ENCODE measurements at regions not wholly inside any gene's neighbourhood (a gene's known extent, or its start where the extent isn't known, plus 50 kb on each side); places are given as distances from the start of the nearest gene placed in this dataset.

DNA sequence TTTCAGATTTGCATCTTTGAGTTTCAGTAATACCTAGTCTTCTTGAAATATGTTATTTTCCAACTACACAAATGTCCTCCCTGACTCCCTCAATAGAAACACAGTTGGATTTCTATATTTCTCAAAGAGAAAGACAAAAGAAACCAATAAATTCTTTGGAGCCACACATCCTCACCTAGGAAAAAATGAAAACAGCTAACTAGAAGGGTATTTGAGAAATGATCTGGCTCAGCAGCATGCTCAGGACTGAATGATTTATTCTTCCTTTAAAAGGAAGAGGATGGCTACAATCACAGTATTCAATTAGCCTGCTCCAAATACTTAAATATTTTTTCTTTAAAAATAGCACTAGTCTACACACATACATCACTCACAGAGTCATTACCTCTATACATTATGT, 196.4 kb upstream of the TENT5A start:
- TF ChIP-seq, protein P1, sequence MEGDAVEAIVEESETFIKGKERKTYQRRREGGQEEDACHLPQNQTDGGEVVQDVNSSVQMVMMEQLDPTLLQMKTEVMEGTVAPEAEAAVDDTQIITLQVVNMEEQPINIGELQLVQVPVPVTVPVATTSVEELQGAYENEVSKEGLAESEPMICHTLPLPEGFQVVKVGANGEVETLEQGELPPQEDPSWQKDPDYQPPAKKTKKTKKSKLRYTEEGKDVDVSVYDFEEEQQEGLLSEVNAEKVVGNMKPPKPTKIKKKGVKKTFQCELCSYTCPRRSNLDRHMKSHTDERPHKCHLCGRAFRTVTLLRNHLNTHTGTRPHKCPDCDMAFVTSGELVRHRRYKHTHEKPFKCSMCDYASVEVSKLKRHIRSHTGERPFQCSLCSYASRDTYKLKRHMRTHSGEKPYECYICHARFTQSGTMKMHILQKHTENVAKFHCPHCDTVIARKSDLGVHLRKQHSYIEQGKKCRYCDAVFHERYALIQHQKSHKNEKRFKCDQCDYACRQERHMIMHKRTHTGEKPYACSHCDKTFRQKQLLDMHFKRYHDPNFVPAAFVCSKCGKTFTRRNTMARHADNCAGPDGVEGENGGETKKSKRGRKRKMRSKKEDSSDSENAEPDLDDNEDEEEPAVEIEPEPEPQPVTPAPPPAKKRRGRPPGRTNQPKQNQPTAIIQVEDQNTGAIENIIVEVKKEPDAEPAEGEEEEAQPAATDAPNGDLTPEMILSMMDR (IDR thresholded peaks at IDR 0.05; ENCODE audit: low read depth, low read length, missing input control), result no peak
- TF ChIP-seq, protein P2, sequence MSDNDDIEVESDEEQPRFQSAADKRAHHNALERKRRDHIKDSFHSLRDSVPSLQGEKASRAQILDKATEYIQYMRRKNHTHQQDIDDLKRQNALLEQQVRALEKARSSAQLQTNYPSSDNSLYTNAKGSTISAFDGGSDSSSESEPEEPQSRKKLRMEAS (IDR thresholded peaks at IDR 0.05), result no peak
- no peak for TF ChIP-seq TAF1 (conservative IDR thresholded peaks at IDR 0.05)
- TF ChIP-seq REST (IDR thresholded peaks at IDR 0.05), result no peak

All from liver (tissue), 3 donors.